Liver (tissue), 7 donors: ENCODE measurements at regions not wholly inside any gene's neighbourhood (a gene's known extent, or its start where the extent isn't known, plus 50 kb on each side); places are given as distances from the start of the nearest gene placed in this dataset.

Experiments used
- DNase-seq: peaks from one replicate; pipeline ENCODE4 v3.0.0-alpha.2; 2017; ENCODE audit warnings: low spot score
- H3K27ac ChIP-seq, 2 donors: one replicate each; pipeline ENCODE4 v1.7.0; 2013; ENCODE audit warnings: inconsistent platforms in 2 of 2, low read length in 2 of 2, control low read depth in 1 of 2, low read depth in 1 of 2, mild to moderate bottlenecking in 1 of 2
- H3K27me3 ChIP-seq, 4 donors: one replicate each; pipeline versions ENCODE4 v1.6.1 to v1.7.0; 2013; ENCODE audit warnings: low read length in 3 of 4, inconsistent platforms in 1 of 4, mild to moderate bottlenecking in 1 of 4, moderate library complexity in 1 of 4; ENCODE audit not compliant: control insufficient read depth in 4 of 4, insufficient read depth in 4 of 4
- H3K36me3 ChIP-seq, 4 donors: one replicate each; pipeline versions ENCODE4 v1.6.1 to v1.7.0; 2013; ENCODE audit warnings: low read length in 3 of 4, mild to moderate bottlenecking in 3 of 4, low read depth in 1 of 4, moderate library complexity in 1 of 4; ENCODE audit not compliant: control insufficient read depth in 4 of 4, insufficient read depth in 3 of 4
- H3K4me1 ChIP-seq, 4 donors: one replicate each; pipeline versions ENCODE4 v1.6.1 to v1.7.0; 2013; ENCODE audit warnings: low read length in 3 of 4, mild to moderate bottlenecking in 3 of 4, moderate library complexity in 1 of 4; ENCODE audit not compliant: control insufficient read depth in 4 of 4, insufficient read depth in 4 of 4
- H3K4me3 ChIP-seq, 3 donors: one replicate each; pipeline versions ENCODE4 v1.6.1 to v1.7.0; 2013; ENCODE audit warnings: low read length in 3 of 3, control low read depth in 1 of 3, low read depth in 1 of 3, mild to moderate bottlenecking in 1 of 3
- H3K9ac ChIP-seq, 2 donors: one replicate each; pipeline ENCODE4 v1.7.0; 2013; ENCODE audit warnings: low read length in 2 of 2, mild to moderate bottlenecking in 2 of 2, moderate library complexity in 2 of 2, control low read depth in 1 of 2, low read depth in 1 of 2
- H3K9me3 ChIP-seq, 4 donors: one replicate each; pipeline versions ENCODE4 v1.6.1 to v1.7.0; 2013; ENCODE audit warnings: low read length in 3 of 4; ENCODE audit not compliant: control insufficient read depth in 4 of 4
- FOXA1 ChIP-seq: IDR thresholded peaks from 2 replicates; pipeline ENCODE4 v1.6.1; 2016; ENCODE audit warnings: antibody characterized with exemption
- FOXA2 ChIP-seq: IDR thresholded peaks from 2 replicates; pipeline ENCODE4 v1.6.1; 2016; ENCODE audit warnings: antibody characterized with exemption
- GABPA ChIP-seq, 2 donors: IDR thresholded peaks in 1 of 2; conservative IDR thresholded peaks in 1 of 2; 2 replicates each; pipeline ENCODE4 v1.6.1; 2016; ENCODE audit warnings: antibody characterized with exemption in 2 of 2, mild to moderate bottlenecking in 1 of 2, moderate library complexity in 1 of 2
- HNF4A ChIP-seq, 2 donors: conservative IDR thresholded peaks; 2 replicates each; pipeline ENCODE4 v1.6.1; 2016; ENCODE audit warnings: antibody characterized with exemption in 2 of 2, mild to moderate bottlenecking in 2 of 2
- HNF4G ChIP-seq: IDR thresholded peaks from 2 replicates; pipeline ENCODE4 v1.6.1; 2016; ENCODE audit warnings: antibody characterized with exemption
- RAD21 ChIP-seq, 2 donors: IDR thresholded peaks; 2 replicates each; pipeline ENCODE4 v1.6.1; 2016; ENCODE audit warnings: antibody characterized with exemption in 2 of 2, mild to moderate bottlenecking in 2 of 2
- RXRA ChIP-seq, 2 donors: IDR thresholded peaks; 2 replicates each; pipeline ENCODE4 v1.6.1; 2017 to 2018; ENCODE audit warnings: antibody characterized with exemption in 2 of 2, mild to moderate bottlenecking in 1 of 2
- SP1 ChIP-seq: IDR thresholded peaks from 2 replicates; pipeline ENCODE4 v1.6.1; 2018; ENCODE audit warnings: antibody characterized with exemption, mild to moderate bottlenecking
- TAF1 ChIP-seq: conservative IDR thresholded peaks from 2 replicates; pipeline ENCODE4 v1.6.1; 2016; ENCODE audit warnings: antibody characterized with exemption, mild to moderate bottlenecking
- YY1 ChIP-seq: IDR thresholded peaks from 2 replicates; pipeline ENCODE4 v1.6.1; 2016; ENCODE audit warnings: antibody characterized with exemption, mild to moderate bottlenecking
- WGBS: extraction: QIAGEN DNeasy Blood & Tissue Kit; methylation state at CpG from one replicate; pipeline ENCODE4 v1.1.7; 2013; 5-methylcytosine and 5-hydroxymethylcytosine counted together
- TF ChIP-seq, protein P1 (sequence below): IDR thresholded peaks from 2 replicates; pipeline ENCODE4 v1.6.1; 2016; ENCODE audit warnings: antibody characterized with exemption
- TF ChIP-seq, protein P2 (sequence below): IDR thresholded peaks from 2 replicates; pipeline ENCODE4 v1.6.1; 2016; ENCODE audit warnings: antibody characterized with exemption, mild to moderate bottlenecking
- TF ChIP-seq, protein P3 (sequence below): IDR thresholded peaks from 2 replicates; pipeline ENCODE4 v1.6.1; 2016; ENCODE audit warnings: antibody characterized with exemption
- TF ChIP-seq, protein P4 (sequence below): IDR thresholded peaks from 2 replicates; pipeline ENCODE4 v1.6.1; 2016; ENCODE audit warnings: antibody characterized with exemption
- donor health status: healthy.
- donor health status: healthy.
- donor health status: healthy.
- donor health status: healthy.

DNA sequence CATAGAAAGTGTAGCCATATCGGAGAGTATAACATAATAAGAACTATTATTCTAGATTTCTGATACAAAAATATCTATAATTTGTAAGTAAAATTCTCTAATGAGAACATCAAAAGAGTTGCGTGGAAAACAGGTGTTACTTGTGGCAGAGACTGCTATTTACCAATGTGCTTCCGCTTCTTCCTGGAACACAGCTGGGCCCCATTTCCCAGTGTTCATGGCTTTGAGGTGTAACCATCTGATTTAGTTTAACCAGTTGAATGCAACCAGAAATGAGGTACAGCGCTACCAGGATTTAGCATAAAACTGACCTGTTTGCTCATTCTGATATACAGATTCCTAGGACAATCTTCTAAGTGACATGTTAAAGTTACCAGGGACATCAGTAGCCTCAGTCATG, 1055.2 kb downstream of the IGSF11 start:
- WGBS: 89% methylated on average over 4 of the region's 4 CpGs
- DNase-seq: no peak
- TF ChIP-seq YY1 (no peak), HNF4A (conservative IDR thresholded peaks at IDR 0.05) (no peak), SP1 (no peak), FOXA2 (no peak), RXRA (IDR thresholded peaks at IDR 0.05) (no peak), FOXA1 (no peak)
- TF ChIP-seq, protein P1, sequence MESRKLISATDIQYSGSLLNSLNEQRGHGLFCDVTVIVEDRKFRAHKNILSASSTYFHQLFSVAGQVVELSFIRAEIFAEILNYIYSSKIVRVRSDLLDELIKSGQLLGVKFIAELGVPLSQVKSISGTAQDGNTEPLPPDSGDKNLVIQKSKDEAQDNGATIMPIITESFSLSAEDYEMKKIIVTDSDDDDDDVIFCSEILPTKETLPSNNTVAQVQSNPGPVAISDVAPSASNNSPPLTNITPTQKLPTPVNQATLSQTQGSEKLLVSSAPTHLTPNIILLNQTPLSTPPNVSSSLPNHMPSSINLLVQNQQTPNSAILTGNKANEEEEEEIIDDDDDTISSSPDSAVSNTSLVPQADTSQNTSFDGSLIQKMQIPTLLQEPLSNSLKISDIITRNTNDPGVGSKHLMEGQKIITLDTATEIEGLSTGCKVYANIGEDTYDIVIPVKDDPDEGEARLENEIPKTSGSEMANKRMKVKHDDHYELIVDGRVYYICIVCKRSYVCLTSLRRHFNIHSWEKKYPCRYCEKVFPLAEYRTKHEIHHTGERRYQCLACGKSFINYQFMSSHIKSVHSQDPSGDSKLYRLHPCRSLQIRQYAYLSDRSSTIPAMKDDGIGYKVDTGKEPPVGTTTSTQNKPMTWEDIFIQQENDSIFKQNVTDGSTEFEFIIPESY: no peak
- TF ChIP-seq, protein P2, sequence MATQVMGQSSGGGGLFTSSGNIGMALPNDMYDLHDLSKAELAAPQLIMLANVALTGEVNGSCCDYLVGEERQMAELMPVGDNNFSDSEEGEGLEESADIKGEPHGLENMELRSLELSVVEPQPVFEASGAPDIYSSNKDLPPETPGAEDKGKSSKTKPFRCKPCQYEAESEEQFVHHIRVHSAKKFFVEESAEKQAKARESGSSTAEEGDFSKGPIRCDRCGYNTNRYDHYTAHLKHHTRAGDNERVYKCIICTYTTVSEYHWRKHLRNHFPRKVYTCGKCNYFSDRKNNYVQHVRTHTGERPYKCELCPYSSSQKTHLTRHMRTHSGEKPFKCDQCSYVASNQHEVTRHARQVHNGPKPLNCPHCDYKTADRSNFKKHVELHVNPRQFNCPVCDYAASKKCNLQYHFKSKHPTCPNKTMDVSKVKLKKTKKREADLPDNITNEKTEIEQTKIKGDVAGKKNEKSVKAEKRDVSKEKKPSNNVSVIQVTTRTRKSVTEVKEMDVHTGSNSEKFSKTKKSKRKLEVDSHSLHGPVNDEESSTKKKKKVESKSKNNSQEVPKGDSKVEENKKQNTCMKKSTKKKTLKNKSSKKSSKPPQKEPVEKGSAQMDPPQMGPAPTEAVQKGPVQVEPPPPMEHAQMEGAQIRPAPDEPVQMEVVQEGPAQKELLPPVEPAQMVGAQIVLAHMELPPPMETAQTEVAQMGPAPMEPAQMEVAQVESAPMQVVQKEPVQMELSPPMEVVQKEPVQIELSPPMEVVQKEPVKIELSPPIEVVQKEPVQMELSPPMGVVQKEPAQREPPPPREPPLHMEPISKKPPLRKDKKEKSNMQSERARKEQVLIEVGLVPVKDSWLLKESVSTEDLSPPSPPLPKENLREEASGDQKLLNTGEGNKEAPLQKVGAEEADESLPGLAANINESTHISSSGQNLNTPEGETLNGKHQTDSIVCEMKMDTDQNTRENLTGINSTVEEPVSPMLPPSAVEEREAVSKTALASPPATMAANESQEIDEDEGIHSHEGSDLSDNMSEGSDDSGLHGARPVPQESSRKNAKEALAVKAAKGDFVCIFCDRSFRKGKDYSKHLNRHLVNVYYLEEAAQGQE: no peak
- TF ChIP-seq, protein P3, sequence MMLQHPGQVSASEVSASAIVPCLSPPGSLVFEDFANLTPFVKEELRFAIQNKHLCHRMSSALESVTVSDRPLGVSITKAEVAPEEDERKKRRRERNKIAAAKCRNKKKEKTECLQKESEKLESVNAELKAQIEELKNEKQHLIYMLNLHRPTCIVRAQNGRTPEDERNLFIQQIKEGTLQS: no peak
- Histone ChIP-seq H3K27me3 (peaks cover 0 to 4% (median 0%) of the 10 kb centered on the region in 4 donors), H3K9me3 (no peaks in the 10 kb centered on the region), H3K4me3 (no peak overlapping the region), H3K27ac (no peak overlapping the region), H3K9ac (no peak overlapping the region), H3K36me3 (no peaks in the 10 kb centered on the region), H3K4me1 (no peaks in the 10 kb centered on the region)

DNA sequence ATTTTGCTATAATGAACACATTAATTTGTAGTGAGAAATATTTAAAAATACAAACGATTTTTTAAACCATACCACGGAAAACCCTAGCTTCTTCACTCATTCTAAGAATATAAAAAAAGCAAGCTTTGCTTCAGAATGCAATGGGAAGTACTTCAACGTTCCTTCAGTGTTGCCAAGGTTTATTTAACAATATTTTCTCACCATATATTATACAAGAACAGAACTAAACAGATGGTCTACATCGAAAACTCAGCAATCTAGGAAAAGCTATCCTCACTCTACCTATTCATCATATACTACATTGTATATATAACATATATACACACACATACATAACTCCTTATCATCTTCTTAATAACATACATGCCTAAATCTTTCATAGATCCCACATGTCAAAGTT, 1047.4 kb downstream of the IGSF11 start:
- H3K27me3 ChIP-seq: no peaks in the 10 kb centered on the region
- H3K4me1 ChIP-seq: no peaks in the 10 kb centered on the region
- no peak overlapping the region for H3K27ac ChIP-seq
- H3K9me3 ChIP-seq: no peaks in the 10 kb centered on the region
- DNase-seq: no peak
- no peak for TF ChIP-seq HNF4G
- no peak for TF ChIP-seq SP1
- TF ChIP-seq, protein P2: no peak
- TF ChIP-seq TAF1: no peak
- TF ChIP-seq, protein P3: no peak
- TF ChIP-seq FOXA2: no peak
- no peak for TF ChIP-seq RAD21 (IDR thresholded peaks at IDR 0.05)
- TF ChIP-seq RXRA (IDR thresholded peaks at IDR 0.05): no peak
- TF ChIP-seq, protein P4, sequence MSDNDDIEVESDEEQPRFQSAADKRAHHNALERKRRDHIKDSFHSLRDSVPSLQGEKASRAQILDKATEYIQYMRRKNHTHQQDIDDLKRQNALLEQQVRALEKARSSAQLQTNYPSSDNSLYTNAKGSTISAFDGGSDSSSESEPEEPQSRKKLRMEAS: no peak
- no peak for TF ChIP-seq GABPA (IDR thresholded peaks at IDR 0.05 in 1 of 2, conservative IDR thresholded peaks at IDR 0.05 in 1 of 2)
- TF ChIP-seq YY1: no peak
- no peak overlapping the region for H3K4me3 ChIP-seq
- H3K9ac ChIP-seq: no peak overlapping the region
- H3K36me3 ChIP-seq: no peaks in the 10 kb centered on the region
- whole genome bisulfite sequencing: 59% methylated on average over 4 of the region's 4 CpGs
